G401 (cell line): ENCODE measurements at regions not wholly inside any gene's neighbourhood (a gene's known extent, or its start where the extent isn't known, plus 50 kb on each side); places are given as distances from the start of the nearest gene placed in this dataset.

Experiments
- DNase-seq: peaks from one replicate; pipeline ENCODE4 v3.0.0-alpha.2; 2015; ENCODE audit warnings: low spot score
- in situ Hi-C: cut with HindIII; loops from 2 replicates; pipeline ENCODE4 v1.10.0; 2016; ENCODE audit warnings: low sequenced_read_pairs, mixed read lengths

GRCh38 chr14:62117751-62118105 is 355.5 kb downstream of the SNAPC1 start:
- in situ Hi-C loops = no loop called here
- DNase-seq = peak; percentile 57

DNA sequence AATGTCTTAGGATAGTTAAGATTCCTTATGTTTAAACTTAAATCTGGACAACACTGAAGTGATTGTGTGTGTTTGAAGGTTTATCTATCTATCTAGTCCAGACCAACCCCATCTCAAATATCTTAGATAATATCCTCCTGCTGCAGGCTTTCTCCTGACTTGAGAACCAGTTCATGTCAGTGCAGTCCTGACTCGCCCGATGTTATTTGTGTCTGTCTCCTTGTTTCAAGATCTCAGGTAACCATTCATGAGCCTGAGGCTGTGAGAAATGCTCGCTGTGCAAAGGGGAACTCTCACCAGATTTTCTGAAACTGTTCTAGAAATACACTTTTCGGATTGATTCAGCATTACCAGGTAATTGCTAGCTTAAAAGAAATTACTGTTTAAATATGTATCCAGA is 356.2 kb downstream of the SNAPC1 start:
- DNase-seq = peak; percentile 28
- in situ Hi-C loops = no loop called here

DNA sequence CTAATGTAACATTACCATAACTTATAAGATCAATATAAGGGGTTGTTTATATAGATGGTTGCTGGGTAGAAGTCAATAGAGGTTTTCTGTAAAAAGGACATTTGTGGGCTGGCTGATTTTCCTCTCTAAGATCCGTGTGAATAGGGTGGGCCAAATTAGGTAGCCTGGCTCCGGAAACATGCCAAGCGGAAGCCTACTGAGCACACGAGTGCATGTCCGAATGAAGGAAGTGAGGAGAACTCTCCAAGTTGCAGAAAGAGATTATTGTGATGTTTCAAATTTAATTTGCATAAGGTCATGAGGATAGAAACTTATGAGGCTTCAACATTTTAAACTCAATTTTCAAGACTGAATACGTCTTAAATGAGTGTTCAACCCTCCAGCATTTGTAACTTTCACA is 356.7 kb downstream of the SNAPC1 start:
- DNase-seq = no peak
- in situ Hi-C loops = no loop called here

DNA sequence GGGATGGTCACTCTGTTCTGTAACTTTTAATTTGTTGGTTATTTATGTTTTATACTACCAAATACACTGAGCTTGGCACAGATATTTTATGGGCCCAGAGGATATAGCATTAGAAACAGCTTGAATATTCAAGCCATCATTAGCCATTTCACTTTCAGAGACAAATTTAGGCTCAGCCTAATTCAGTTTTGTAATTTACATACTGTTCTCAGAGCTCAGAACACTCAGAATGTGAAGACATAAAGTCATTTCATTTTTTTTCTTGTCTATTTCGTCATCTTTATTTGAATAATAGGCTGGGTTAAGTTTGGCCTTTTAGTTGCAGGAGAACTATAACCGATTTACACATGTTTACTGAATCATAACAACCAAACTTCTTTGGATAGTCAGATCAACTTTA is 361.7 kb downstream of the SNAPC1 start:
- in situ Hi-C loops = no loop called here
- no peak for DNase-seq

- in situ Hi-C loops = no loop called here
- DNase-seq = no peak
Observed at GRCh38 chr14:62125793-62126192, 363.6 kb downstream of the SNAPC1 start.

DNA sequence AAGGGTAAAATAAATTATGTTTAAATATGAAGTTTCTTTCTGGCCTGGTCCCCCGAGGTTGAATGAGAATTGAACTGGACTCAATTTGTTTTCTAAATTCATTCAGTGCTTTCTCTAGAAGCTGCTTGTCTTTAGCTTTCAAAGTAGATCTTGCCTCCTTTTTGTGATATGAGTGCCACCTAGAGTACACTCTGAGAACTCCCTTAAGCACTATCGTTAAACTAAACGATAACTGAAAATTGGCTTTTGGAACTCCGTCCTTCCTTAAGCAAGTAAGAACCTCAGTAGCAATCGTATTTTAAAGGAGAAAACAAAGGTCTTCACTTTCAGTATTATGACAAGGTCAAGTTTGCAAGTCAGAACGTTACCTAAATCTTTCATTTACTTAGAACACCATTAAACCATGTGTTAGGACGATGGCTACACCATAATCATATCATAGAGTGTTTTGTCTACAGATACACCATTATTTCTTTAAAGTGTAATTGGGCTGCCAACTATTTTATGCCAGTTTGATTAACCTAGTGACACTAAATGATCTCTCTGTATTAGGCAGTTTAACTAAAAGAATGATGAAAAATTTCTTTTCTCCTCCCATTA is 364.8 kb downstream of the SNAPC1 start:
- in situ Hi-C loops = no loop called here
- peak; percentile 83 for DNase-seq

- in situ Hi-C loops = no loop called here
- DNase-seq = no peak
Observed at GRCh38 chr14:62130441-62130840, 368.2 kb downstream of the SNAPC1 start.

GRCh38 chr14:62133776-62134550 is 371.7 kb downstream of the SNAPC1 start:
- in situ Hi-C loops = no loop called here
- DNase-seq = peak; percentile 59

GRCh38 chr14:62138593-62138992 is 376.4 kb downstream of the SNAPC1 start:
- in situ Hi-C loops = no loop called here

DNA sequence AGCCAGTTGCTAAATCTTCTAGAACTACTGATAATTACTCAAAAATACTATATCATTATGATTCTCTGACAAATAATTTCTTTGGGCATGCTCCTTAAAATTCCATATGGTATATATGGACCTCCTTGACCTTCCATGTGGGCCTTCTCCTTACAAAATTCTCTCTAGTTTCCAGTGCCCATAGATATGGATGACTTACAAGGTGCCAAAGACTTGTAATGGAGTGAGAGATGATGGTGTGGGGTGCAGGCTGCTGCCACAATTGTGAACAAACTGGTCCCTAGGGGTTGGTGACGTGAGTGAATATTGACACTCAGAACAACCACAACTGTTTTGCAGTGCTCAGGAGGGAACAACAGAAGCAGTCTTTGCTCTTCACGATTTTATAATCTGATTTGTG is 378.9 kb downstream of the SNAPC1 start:
- in situ Hi-C loops = no loop called here
- DNase-seq = no peak

More at GRCh38 chr14:62138593-62138992, 376.4 kb downstream of the SNAPC1 start:
- DNase-seq = no peak

DNA sequence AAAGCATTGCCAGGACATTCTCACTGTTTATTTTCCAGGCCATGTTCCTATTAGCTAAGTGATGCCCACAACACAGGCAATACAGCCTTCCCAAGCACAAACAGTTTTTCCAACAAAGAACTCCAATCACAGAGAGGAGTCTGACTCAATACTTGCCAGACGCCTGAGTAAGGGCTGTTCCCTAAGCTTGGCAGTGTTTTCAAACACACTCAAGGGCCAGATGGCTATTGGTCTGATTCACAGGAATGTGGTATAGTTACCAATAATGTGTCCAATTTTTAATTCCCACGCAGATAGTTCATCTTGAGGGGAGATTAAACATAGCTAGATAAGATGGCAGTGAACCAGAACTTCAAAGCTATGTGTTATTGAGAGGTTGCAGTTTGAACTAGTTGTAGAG is 381.0 kb downstream of the SNAPC1 start:
- DNase-seq = peak; percentile 61
- in situ Hi-C loops = no loop called here

DNA sequence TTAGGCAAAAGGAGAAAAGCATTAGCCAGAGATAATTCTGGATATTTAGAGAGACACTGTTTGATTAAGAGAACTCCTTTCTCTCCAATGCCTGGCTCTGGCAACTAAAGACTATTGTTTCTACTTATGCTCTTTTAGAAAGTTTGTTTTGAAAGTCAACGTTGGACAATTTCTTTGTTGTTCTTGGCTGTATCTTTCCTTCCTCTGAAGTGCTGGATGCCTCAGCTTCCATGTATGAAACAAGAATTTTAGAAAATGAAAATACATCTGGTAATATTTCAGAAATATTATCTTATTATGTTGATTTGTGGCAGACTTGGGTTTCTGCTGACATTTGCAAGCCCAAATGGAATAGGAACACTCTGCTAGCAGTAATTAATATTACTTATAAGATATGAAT is 382.6 kb downstream of the SNAPC1 start:
- in situ Hi-C loops = no loop called here
- no peak for DNase-seq

DNA sequence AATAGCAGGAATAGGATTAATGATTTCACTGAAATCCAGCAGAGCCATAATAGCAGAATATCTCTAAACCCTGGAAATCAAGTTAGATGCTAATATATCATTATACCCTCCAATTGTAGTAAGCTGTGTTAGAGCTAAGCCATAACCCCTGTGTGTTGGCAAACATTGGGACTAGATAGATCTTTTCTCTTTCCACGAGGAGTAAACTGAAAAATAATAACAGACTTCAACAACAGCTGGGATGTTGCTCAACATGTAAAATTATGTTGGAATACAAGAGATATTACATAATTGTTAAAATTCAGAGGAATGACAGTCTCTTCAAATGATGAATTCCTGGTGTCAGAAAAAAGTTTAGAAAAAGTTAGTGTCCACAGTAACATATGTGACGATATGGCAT is 383.8 kb downstream of the SNAPC1 start:
- in situ Hi-C loops = no loop called here
- no peak for DNase-seq

- no peak for DNase-seq
- in situ Hi-C loops = no loop called here
Observed at GRCh38 chr14:62156052-62156451, 393.8 kb downstream of the SNAPC1 start.

- in situ Hi-C loops = no loop called here
- no peak for DNase-seq
Observed at GRCh38 chr14:62158779-62159178, 396.6 kb downstream of the SNAPC1 start.

GRCh38 chr14:62159314-62159713 is 397.1 kb downstream of the SNAPC1 start:
- in situ Hi-C loops = no loop called here

GRCh38 chr14:62162998-62163589 is 400.9 kb downstream of the SNAPC1 start:
- DNase-seq = peak; percentile 58
- in situ Hi-C loops = no loop called here

More at GRCh38 chr14:62159314-62159713, 397.1 kb downstream of the SNAPC1 start:
- no peak for DNase-seq

- no peak for DNase-seq
- in situ Hi-C loops = no loop called here
Observed at GRCh38 chr14:62168564-62169155, 406.4 kb downstream of the SNAPC1 start.

DNA sequence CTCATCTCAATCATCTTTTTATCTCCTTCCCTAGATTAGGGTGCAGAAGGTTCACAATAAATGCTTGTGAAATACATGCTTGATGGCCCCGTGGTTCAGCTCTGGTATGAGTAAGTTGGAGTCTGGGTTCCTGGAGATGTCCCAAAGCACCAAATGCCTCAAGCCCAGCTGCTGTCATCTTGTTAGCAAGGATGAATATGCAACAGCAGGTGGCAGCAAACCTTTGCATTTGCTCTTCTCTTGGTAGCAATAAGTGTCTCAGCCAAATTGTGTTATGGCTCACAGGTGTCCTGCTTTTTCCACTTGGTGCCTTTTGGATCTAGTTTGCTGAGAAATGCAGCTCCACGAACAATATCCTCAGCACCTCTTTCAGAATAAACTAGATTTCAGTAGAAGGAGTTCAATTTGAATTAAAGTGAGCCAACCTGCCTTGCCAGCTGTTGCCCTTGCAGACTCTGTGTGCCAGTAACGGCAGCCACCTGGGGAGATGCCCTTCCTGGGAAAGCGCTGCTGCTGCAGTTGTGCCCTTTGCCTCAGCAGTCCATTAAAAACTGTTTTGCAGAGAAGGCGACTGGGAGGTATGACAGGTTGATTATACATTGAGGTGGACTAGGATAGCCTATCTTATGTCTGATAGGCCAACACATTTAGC is 417.3 kb downstream of the SNAPC1 start:
- DNase-seq = peak; percentile 64
- in situ Hi-C loops = no loop called here

DNA sequence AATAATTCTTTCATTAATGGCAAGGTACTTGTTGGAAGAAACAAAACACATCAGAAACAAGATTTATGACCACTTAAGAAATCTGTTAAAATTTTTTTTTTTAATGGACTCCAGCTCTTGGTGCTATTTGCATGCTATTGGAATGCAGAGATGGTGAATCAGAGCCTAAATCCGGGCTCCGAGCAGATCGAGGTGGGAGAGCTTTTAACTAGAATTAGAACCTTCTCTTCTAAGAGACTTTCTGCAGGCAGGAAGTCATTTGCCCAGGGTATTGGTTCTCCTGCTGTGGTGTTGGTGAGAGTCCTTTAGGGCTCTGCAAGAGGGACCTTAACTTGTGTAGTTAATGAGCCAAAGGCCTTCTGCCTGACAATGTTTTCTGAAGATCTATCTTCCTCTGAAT is 419.4 kb downstream of the SNAPC1 start:
- in situ Hi-C loops = no loop called here
- no peak for DNase-seq
